GM21447 (cell line): ENCODE measurements at regions not wholly inside any gene's neighbourhood (a gene's known extent, or its start where the extent isn't known, plus 50 kb on each side); places are given as distances from the start of the nearest gene placed in this dataset.
"Not testable (repeated sequence)": the region's sequence is repeated elsewhere in the genome, so short reads cannot be mapped to it uniquely, and the experiment has no call there.

Experiments
- ATAC-seq: cut with Tn5 transposase; IDR thresholded peaks from one replicate; pipeline ENCODE4 v1.9.1; 2021; ENCODE audit not compliant: unreplicated experiment

DNA sequence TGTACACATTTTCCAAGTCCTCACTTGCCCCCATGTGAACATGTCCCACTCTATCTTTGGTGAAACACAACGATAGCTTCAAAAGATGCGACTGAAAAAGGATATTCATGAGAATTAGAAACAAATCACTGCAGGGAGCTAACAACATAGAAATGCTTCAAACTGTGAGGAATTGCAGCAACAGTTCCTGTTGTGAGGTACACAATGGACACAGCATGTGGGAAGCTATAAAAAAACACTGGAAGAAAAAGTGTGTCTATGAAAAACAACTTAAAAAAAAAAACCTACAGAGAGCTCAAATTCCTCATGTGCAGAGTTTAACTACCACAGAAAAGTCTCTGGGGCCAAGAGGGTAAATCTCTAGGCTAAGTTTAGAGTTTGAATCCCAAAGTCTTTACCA is 51.6 kb upstream of the BLTP1 start:
- no peak for ATAC-seq

DNA sequence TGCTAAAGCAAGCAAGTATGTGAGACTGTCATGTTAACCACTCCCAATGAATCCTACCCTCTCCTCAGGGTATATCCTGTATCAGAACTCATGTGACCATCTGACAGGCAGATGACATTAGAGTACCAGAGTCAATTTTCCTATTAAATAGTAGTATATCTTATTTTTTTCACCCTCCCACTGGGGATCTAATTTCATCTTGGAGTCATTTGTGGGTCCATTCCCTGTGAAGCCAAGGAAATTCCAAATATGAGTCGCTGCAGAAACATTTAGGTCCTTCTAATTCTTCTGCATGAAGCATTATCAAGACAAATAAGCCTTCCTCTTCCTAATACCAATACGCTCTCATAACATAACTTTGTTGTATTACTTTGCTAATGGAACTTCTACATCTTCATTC is 52.2 kb upstream of the BLTP1 start:
- ATAC-seq, result no peak

GRCh38 chr4:122091836-122092405 is 60.2 kb upstream of the BLTP1 start:
- no peak for ATAC-seq

- ATAC-seq, result no peak
Measured at GRCh38 chr4:122091397-122091796, 60.7 kb upstream of the BLTP1 start.

DNA sequence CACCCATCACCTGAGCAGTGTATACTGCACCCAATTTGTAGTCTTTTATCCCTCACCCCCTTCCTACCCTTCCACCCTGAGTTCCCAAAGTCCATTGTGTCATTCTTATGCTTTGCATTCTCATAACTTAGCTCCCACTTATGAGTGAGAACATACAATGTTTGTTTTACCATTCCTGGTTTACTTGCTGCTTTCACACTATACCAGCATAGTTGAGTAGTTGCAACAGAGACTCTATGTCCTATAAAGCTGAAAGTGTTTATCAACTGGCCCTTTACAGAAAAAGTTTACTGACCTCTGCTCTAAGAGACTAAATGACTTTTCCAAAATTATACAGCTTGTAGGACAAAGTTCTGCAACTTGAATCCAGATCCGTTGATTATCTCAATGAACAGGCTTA is 61.1 kb upstream of the BLTP1 start:
- ATAC-seq, result no peak

DNA sequence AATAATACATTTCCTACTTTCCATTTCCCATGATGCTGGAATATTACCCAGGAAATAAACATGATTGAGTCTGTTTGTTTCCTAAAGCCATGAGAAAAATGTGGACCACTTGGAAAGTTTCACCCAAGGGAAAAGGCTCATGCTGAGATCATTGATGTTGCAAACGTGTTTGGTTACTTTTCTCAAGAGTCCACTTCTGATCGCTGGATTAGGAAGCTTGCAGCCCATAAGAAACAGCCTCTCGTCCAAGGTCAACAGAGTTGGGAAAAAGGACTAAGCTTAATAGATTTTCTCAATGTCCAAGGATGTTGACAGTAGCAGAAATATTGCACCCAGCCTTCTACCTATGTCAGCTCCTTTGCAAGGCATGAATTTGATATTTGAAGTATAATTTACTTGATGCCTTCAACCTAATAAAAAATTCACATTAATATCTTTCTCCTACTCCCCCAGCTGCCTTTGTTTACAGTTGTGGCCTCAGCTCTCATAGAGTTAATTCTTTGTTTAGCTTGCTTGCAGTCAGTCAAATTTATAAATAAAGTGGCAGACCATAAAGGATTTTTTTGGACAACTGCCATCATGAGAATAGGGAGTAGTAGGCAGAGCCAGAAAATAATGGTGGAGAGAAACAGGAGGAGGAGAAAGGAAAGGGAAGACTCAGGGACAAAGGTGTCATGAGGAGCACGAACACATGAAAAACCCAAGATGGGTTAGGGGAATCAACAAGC is 65.6 kb upstream of the BLTP1 start:
- ATAC-seq, result no peak

GRCh38 chr4:122083989-122084388 is 68.1 kb upstream of the BLTP1 start:
- no peak for ATAC-seq

DNA sequence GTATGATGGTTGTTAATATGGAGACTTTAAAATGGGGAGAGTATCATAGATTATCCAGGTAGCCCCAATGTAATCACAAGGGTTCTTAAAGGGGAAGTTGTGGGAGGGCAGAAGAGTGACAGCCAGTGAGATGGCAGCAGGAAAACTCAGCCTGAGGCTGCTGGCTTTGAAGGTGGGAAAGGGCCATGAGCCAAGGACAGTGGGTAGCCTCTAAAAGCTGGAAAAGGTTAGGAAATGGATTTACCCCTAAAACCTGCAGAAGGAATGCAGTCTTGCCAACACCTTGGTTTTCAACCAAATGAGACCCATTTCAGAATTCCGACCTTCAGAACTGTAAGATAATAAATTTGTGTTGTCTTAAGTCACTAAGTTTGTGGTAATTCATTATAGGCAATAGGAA is 68.8 kb upstream of the BLTP1 start:
- ATAC-seq, result no peak

- no peak for ATAC-seq
Measured at GRCh38 chr4:122082661-122083060, 69.5 kb upstream of the BLTP1 start.

- not testable (repeated sequence) for ATAC-seq
Measured at GRCh38 chr4:122077653-122078052, 74.5 kb upstream of the BLTP1 start.

- ATAC-seq, result not testable (repeated sequence)
Measured at GRCh38 chr4:122076835-122077234, 75.3 kb upstream of the BLTP1 start.

- ATAC-seq, result no peak
Measured at GRCh38 chr4:122073615-122074014, 78.5 kb upstream of the BLTP1 start.

GRCh38 chr4:122065915-122066314 is 86.2 kb upstream of the BLTP1 start:
- ATAC-seq, result no peak

DNA sequence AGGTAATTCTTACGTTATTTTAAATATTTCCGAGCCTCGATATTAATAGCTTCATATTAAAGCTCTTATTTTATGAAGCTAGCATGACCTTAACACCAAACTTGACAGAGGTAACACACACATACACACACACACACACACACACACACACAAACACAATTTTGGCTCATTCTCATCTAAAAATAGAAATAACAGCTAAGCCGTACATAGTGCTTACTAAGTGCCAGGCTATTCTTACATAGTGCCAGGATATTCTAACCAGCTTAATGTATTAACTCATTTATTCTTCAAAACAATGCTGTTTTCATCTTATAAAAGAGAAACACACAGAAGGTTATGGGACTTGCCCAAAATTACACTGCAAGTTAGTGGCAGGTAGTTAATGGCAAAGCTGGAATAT is 87.0 kb upstream of the BLTP1 start:
- ATAC-seq, result no peak

DNA sequence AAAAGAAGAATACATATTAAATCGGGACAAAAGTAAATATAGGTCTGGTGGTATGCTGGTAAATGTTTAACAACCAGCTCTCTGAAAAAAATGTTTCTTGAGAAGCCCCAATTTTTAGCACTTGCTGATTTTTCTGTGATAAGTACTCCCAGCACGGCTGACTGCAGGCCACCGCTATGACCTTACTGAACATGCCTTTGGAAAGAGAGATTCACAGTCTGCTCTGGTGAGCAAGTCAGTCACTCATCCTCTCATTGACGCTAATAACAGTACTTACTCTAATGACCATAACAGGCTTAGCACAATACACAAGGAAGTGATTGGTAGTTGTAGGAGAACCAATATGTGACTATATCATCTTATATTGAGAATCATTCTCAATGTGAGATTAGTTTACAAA is 98.9 kb upstream of the BLTP1 start:
- no peak for ATAC-seq

- no peak for ATAC-seq
Measured at GRCh38 chr4:122052677-122053076, 99.5 kb upstream of the BLTP1 start.

GRCh38 chr4:122050841-122051240 is 99.0 kb upstream of the TRPC3 start:
- no peak for ATAC-seq

- ATAC-seq, result no peak
Measured at GRCh38 chr4:122047456-122048425, 95.9 kb upstream of the TRPC3 start.

DNA sequence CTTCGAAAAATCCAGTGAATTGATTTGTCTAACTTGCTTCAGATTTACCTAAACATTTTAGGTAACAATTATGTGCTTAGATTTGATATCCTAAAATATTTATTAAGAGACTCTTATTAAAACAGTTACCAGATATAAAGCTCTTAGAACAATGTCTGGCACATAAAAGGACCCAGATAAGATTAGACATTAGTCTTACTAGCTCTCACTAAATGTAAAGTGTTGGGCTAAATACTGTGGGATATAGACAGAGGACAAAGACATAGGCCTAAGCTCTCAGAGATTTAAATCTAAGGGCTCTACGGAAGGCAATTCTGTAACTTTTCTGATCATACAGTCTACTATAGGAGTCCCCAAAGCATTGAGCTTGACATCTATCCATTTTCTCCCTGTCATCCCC is 94.4 kb upstream of the TRPC3 start:
- ATAC-seq, result no peak

- ATAC-seq, result no peak
Measured at GRCh38 chr4:122045533-122045932, 93.7 kb upstream of the TRPC3 start.

- no peak for ATAC-seq
Measured at GRCh38 chr4:122044501-122044900, 92.6 kb upstream of the TRPC3 start.

- ATAC-seq, result no peak
Measured at GRCh38 chr4:122041312-122041711, 89.5 kb upstream of the TRPC3 start.
